Endothelial cell of hepatic sinusoid (primary cell): ENCODE measurements at regions not wholly inside any gene's neighbourhood (a gene's known extent, or its start where the extent isn't known, plus 50 kb on each side); places are given as distances from the start of the nearest gene placed in this dataset.
"Not testable (repeated sequence)": the region's sequence is repeated elsewhere in the genome, so short reads cannot be mapped to it uniquely, and the experiment has no call there.

Source experiments
- in situ Hi-C: cut with HindIII; loops from 2 replicates; pipeline ENCODE4 v1.10.0; 2017; ENCODE audit warnings: low sequenced_read_pairs

DNA sequence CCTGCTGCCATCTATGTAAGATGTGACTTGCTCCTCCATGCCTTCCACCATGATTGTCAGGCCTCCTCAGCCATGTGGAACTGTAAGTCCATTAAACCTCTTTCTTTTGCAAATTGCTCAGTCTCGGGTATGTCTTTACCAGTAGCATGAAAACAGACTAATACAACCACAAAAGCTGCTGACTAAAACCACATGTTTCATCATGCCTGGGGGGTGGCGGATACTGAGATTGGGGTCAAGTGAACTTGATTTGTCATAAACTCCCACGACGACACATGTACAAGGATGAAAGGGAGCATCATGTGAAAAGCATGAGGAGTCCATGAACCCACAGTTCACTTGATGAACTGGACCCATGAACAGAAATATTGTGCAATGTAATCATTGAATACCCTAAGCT, 134.9 kb upstream of the ANK3 start:
- in situ Hi-C loops: no loop called here

- in situ Hi-C loops: not testable (repeated sequence)
Observed at GRCh38 chr10:60523371-60523770, 133.7 kb upstream of the ANK3 start.

GRCh38 chr10:60522617-60523016, 132.9 kb upstream of the ANK3 start:
- in situ Hi-C loops: no loop called here

- in situ Hi-C loops: no loop called here
Observed at GRCh38 chr10:60521974-60522405, 132.3 kb upstream of the ANK3 start.

DNA sequence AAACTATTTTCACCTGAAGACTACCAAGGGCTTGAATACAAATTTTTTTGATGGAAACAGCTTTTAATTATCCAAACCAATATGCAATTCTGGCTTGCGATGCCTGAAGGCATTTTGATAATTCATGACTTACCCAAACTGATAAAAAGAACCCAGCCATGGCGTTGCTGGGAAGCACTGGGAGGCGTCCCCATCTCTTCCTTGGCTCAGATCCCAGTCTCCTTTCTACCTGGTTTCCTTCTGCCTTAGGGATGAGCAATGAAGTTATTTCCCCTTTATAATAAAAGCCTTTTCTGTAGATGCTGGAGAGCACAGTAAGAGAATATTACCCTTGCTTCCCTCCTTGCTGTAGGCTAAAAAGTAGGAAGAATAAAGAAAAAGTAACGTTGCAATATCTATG, 129.1 kb upstream of the ANK3 start:
- in situ Hi-C loops: no loop called here

- in situ Hi-C loops: no loop called here
Observed at GRCh38 chr10:60517805-60518204, 128.1 kb upstream of the ANK3 start.

DNA sequence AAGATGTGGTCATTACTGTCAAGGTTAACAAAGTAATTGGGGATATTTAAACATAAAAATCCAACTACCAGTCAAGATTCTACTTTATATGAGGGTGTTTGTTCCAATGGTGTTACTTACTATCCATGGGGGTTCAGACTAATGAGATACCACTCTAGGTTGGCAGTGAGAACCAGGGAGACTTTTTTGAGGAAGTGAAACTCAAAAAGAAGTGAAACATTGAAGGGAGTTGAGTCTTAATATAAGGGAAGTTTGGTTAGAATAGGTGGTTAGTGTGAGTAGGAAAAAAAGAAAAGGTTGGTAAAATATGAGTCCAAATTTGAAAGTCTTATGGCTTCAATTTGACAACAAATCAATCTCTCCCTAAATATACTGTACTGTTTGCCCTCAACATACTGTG, 123.6 kb upstream of the ANK3 start:
- in situ Hi-C loops: no loop called here

GRCh38 chr10:60511477-60512229, 122.0 kb upstream of the ANK3 start:
- in situ Hi-C loops: no loop called here

GRCh38 chr10:60508831-60509230, 119.2 kb upstream of the ANK3 start:
- in situ Hi-C loops: loop anchor here (5.0 kb wide), 1 partner anchor 83 kb away; no protein-coding TSS in a partner anchor

DNA sequence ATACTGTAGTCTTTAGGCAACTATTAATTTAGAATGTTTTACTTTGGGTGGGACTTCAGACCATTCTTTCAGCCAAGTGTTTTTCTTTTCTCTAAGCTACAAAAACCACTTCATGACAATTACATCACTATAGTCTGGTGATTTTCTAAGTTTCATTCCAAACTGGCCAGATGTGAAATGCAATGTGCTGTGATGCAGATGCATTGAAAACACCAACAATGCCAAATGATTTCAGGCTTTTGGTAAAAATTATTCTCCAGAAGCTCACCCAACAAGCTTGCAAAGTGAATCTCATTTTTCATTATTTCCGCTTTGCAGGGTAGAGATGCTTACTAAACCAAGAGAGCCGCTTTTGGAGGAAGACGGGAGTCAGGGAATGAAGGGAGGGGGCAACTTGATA, 118.4 kb upstream of the ANK3 start:
- in situ Hi-C loops: loop anchor here (5.0 kb wide), 1 partner anchor 84 kb away; no protein-coding TSS in a partner anchor

GRCh38 chr10:60502621-60503020, 112.9 kb upstream of the ANK3 start:
- in situ Hi-C loops: no loop called here

DNA sequence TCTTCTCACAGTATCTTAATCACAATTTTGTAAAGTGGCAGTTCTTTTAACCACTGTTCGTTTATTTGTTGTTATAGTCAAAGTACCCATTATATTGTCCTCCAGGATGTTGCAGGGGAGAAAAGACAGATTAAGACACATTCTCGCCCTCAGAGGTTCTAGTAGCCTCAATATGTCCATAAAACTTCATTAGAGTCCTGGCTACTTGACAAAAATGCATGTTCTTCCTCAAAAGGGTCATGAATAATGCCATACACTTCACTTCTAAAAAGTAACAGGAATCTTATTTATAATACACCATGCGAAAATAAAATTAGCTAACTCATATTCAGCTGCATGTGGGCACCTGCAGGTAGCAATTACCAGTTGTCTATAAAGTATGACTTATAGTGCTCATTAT, 109.3 kb upstream of the ANK3 start:
- in situ Hi-C loops: loop anchor here (5.0 kb wide), 2 partner anchors 53 to 62 kb away; no protein-coding TSS in a partner anchor

- in situ Hi-C loops: loop anchor here (5.0 kb wide), 2 partner anchors 55 to 60 kb away; no protein-coding TSS in a partner anchor
Observed at GRCh38 chr10:60497364-60497763, 107.7 kb upstream of the ANK3 start.

GRCh38 chr10:60496181-60496580, 106.5 kb upstream of the ANK3 start:
- in situ Hi-C loops: loop anchor here (5.0 kb wide), 2 partner anchors 56 to 59 kb away; no protein-coding TSS in a partner anchor

- in situ Hi-C loops: loop anchor here (5.0 kb wide), 2 partner anchors 57 to 58 kb away; no protein-coding TSS in a partner anchor
Observed at GRCh38 chr10:60495338-60496055, 105.8 kb upstream of the ANK3 start.

GRCh38 chr10:60494774-60495173, 105.1 kb upstream of the ANK3 start:
- in situ Hi-C loops: loop anchor here (5.0 kb wide), 2 partner anchors 57 to 58 kb away; no protein-coding TSS in a partner anchor

DNA sequence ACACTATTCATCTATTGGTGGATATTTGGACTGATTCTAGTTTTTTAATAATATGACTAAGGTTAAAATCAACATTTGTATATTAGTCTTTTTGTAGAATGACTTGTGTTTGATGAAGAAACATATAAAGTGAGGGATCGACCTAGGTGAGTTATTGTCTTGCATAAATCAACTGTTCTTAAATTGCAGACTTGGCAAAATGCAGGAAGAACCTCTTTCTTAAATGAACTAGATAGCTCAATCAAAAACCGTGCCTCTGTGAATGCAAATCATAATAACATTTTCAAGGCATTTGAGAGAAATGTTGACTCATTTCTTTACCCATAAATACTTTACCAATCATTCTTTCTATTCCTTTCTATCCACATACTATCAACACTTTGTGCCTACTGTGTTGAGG, 101.5 kb upstream of the ANK3 start:
- in situ Hi-C loops: no loop called here

GRCh38 chr10:60490013-60490412, 100.3 kb upstream of the ANK3 start:
- in situ Hi-C loops: no loop called here

- in situ Hi-C loops: no loop called here
Observed at GRCh38 chr10:60488111-60488669, 98.5 kb upstream of the ANK3 start.

DNA sequence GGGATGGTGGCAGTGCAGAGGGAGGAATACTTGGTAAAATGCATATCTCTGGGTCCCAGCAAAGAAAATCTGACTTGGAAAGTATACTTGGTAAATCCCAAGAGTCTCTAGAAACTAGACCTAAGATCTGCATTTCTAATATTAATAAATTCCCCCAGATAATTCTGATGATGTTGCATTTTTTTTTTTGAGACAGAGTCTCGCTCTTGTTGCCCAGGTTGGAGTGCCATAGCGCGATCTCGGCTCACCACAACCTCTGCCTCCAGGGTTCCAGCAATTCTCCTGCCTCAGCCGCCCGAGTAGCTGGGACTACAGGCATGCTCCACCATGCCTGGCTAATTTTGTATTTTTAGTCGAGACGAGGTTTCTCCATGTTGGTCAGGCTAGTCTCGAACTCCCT, 97.9 kb upstream of the ANK3 start:
- in situ Hi-C loops: no loop called here

DNA sequence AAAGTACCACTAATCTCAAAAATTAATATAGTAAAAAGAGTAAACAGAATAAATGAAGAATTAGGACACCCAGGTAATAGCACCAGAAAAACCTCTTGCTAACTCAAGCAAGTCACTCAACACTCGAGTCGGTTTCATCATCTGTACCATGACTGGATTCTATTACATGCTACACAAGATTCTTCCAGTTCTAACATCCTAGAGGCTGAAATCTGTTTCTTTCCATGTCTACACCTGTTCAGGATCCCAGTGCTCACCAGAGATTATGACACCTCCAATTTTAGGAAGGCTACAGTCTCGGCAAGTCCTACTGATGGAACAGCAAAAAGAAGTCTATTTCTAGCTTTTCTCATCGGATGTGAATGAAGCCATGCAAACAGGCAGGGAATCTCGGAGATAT, 95.3 kb upstream of the ANK3 start:
- in situ Hi-C loops: no loop called here
